ENCODE measurements at regions not wholly inside any gene's neighbourhood (a gene's known extent, or its start where the extent isn't known, plus 50 kb on each side); places are given as distances from the start of the nearest gene placed in this dataset.

DNA sequence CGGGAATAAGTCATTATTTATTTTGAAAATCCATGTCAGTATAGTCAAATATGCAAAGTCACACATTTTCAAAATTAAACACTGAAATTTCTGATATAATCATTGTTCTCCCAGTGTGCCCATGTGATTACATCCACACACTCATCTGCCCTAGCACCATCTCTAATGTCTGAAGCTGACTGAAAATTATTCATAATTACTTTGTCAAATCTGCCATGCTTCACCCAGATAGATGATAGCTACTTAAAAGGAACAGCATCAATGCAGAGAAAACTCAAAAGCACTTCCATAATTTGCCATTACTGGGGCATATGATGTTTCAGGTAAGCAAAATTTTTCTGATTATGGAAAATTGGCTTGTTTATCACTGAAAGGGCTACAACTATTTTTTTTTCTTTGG lies 1433.3 kb upstream of the IGFBP7 start:
- no peaks in the 10 kb centered on the region for H3K27me3 ChIP-seq (ENCODE audit: insufficient read depth in 3 of 3, low read length in 2 of 3)
- WGBS, 3 donors: 53 to 57% (median 53%) methylated on average over 1 of the region's 1 CpG

DNA sequence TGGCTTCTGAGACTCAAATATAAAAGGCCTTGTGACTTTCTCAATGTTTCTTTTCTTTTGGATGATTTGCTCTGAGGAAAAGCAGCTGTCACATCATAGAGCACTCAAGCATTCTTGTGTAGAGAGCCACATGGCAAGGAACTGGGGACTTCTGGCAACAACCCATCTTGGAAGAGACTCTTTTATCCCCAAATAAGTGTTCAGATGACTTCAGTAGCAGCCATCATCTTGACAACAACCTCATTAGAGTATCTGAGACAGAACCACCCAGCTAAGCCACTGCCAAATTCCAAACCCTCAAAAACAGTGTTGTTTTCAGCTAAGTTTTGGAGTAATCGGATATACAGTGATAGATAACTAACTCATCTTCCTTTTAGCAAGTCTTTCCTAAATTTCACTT lies 1431.7 kb upstream of the IGFBP7 start:
- DNase-seq: no peak
- WGBS, 3 donors: 77 to 88% (median 84%) methylated on average over 1 of the region's 1 CpG

More for the DNA sequence above, 1433.3 kb upstream of the IGFBP7 start:
- Histone ChIP-seq H3K36me3 (ENCODE audit: insufficient read depth in 1 of 2, low read depth in 1 of 2) (no peaks in the 10 kb centered on the region), H3K4me1 (no peaks in the 10 kb centered on the region), H3K27ac (no peak overlapping the region), H3K9me3 (no peaks in the 10 kb centered on the region), H3K4me3 (no peak overlapping the region)
- intact Hi-C loops (cut with DNase I): no loop called here
- TF ChIP-seq, protein P1, sequence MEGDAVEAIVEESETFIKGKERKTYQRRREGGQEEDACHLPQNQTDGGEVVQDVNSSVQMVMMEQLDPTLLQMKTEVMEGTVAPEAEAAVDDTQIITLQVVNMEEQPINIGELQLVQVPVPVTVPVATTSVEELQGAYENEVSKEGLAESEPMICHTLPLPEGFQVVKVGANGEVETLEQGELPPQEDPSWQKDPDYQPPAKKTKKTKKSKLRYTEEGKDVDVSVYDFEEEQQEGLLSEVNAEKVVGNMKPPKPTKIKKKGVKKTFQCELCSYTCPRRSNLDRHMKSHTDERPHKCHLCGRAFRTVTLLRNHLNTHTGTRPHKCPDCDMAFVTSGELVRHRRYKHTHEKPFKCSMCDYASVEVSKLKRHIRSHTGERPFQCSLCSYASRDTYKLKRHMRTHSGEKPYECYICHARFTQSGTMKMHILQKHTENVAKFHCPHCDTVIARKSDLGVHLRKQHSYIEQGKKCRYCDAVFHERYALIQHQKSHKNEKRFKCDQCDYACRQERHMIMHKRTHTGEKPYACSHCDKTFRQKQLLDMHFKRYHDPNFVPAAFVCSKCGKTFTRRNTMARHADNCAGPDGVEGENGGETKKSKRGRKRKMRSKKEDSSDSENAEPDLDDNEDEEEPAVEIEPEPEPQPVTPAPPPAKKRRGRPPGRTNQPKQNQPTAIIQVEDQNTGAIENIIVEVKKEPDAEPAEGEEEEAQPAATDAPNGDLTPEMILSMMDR (IDR thresholded peaks at IDR 0.05): no peak
- no peak for ATAC-seq
- no peak for DNase-seq

DNA sequence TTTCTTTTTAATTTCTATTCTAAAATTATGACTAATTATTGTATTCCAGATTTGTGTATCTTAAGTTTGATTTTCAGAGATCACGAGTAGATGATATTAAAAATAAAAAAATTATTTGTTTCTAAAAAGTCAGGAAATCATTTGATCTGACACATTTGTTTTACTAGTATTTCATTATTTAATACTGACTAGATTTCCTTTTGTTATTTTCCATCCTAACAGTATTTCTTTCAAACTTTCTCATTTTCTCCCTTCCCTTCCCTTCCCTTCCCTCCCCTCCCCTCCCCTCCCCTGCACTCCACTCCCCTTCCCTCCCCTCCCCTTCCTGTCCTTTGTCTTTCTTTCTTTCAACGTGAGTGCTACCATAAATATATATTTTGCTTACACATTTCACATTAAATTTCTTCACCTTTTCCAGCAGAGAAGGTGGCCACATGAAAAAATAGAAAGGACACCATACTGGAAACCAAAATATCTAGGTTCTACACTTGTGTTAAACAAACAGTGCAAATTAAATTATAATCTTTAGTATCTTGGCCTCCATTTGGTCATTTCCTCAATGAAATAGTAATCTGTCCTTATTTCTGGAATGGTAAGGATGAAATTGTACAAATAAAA lies 1412.7 kb upstream of the IGFBP7 start:
- TF ChIP-seq, protein P1 (IDR thresholded peaks at IDR 0.05): no peak
- Histone ChIP-seq H3K4me3 (no peak overlapping the region), H3K27me3 (ENCODE audit: insufficient read depth in 3 of 3, low read length in 2 of 3) (no peaks in the 10 kb centered on the region), H3K27ac (no peak overlapping the region), H3K4me1 (no peaks in the 10 kb centered on the region), H3K36me3 (ENCODE audit: insufficient read depth in 1 of 2, low read depth in 1 of 2) (no peaks in the 10 kb centered on the region), H3K9me3 (no peaks in the 10 kb centered on the region)
- no peak for ATAC-seq
- WGBS, 3 donors: 50 to 62% (median 53%) methylated on average over 2 of the region's 2 CpGs
- intact Hi-C loops (cut with DNase I): no loop called here
- no peak for DNase-seq

More for the DNA sequence above, 1431.7 kb upstream of the IGFBP7 start:
- Histone ChIP-seq H3K27me3 (ENCODE audit: insufficient read depth in 3 of 3, low read length in 2 of 3) (no peaks in the 10 kb centered on the region), H3K9me3 (no peaks in the 10 kb centered on the region), H3K4me3 (no peak overlapping the region), H3K36me3 (ENCODE audit: insufficient read depth in 1 of 2, low read depth in 1 of 2) (no peaks in the 10 kb centered on the region), H3K4me1 (no peaks in the 10 kb centered on the region), H3K27ac (no peak overlapping the region)
- intact Hi-C loops (cut with DNase I): no loop called here
- TF ChIP-seq, protein P1 (IDR thresholded peaks at IDR 0.05): no peak
- ATAC-seq: no peak

DNA sequence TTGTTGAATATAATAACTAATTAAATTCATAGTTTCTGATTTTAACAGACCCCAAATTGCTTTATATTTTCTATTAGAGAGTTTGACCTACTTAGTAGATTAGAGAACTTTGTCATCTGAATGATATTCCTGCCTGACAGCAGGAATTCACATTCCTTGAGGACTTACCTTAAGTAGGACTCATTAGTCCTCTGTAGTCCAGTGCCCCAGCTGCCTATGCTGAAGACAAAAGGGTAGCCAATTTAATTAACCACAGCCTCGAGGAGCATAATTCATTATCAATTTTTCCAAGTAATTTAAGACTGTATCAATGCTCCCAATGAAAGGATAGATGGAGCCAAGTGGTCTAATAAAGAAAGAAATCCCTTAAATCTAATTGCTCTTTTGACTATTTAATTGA lies 1405.0 kb upstream of the IGFBP7 start:
- H3K9me3 ChIP-seq: no peaks in the 10 kb centered on the region
- H3K4me1 ChIP-seq: no peaks in the 10 kb centered on the region
- TF ChIP-seq, protein P1 (IDR thresholded peaks at IDR 0.05): no peak
- no peak for ATAC-seq
- no peak overlapping the region for H3K4me3 ChIP-seq
- intact Hi-C loops (cut with DNase I): no loop called here
- no peak for DNase-seq
- no peak overlapping the region for H3K27ac ChIP-seq
- no peaks in the 10 kb centered on the region for H3K27me3 ChIP-seq (ENCODE audit: insufficient read depth in 3 of 3, low read length in 2 of 3)
- H3K36me3 ChIP-seq (ENCODE audit: insufficient read depth in 1 of 2, low read depth in 1 of 2): no peaks in the 10 kb centered on the region
- WGBS, 3 donors: 10 to 14% (median 13%) methylated on average over 1 of the region's 1 CpG

DNA sequence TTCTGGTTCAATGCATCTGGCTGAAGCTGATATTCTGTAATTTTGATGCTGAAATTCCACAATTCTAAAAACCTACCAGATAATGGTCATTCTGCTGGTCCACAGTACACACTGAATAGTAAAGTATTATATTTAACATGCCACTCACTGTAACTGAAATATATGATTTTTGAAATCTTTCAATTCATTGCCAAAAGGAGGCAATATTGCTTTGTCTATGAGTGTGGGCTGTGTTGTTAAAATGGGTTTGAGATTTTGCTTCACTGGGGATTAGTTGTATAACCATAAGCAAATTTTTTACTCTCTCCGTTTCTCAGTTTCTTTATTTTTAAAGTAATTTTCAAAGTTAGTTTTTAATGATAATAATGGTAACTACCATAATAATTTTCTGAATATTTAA lies 1404.1 kb upstream of the IGFBP7 start:
- H3K36me3 ChIP-seq (ENCODE audit: insufficient read depth in 1 of 2, low read depth in 1 of 2): no peaks in the 10 kb centered on the region
- H3K4me1 ChIP-seq: no peaks in the 10 kb centered on the region
- ATAC-seq: no peak
- H3K4me3 ChIP-seq: no peak overlapping the region
- H3K27ac ChIP-seq: no peak overlapping the region
- no peak for DNase-seq
- intact Hi-C loops (cut with DNase I): no loop called here
- no peaks in the 10 kb centered on the region for H3K27me3 ChIP-seq (ENCODE audit: insufficient read depth in 3 of 3, low read length in 2 of 3)
- TF ChIP-seq, protein P1 (IDR thresholded peaks at IDR 0.05): no peak
- no peaks in the 10 kb centered on the region for H3K9me3 ChIP-seq
- WGBS, 3 donors: 73 to 80% (median 80%) methylated on average over 1 of the region's 1 CpG

Measured in psoas muscle (tissue), 7 donors.